ENCODE measurements at regions not wholly inside any gene's neighbourhood (a gene's known extent, or its start where the extent isn't known, plus 50 kb on each side); places are given as distances from the start of the nearest gene placed in this dataset.
"Not testable (repeated sequence)": the region's sequence is repeated elsewhere in the genome, so short reads cannot be mapped to it uniquely, and the experiment has no call there.

- TF ChIP-seq EZH2phosphoT487 (IDR thresholded peaks at IDR 0.05; ENCODE audit: low read depth) = no peak
- no peak for TF ChIP-seq CTCF (IDR thresholded peaks at IDR 0.05; ENCODE audit: low read depth, low read length)
- no peak overlapping the region for H3K27ac ChIP-seq (ENCODE audit: low read length)
- no peaks in the 10 kb centered on the region for H3K4me1 ChIP-seq (ENCODE audit: low read length)
- H4K20me1 ChIP-seq (ENCODE audit: insufficient read depth, low read length) = no peaks in the 10 kb centered on the region
- no peak overlapping the region for H2AFZ ChIP-seq (ENCODE audit: low read depth, low read length)
- H3K9ac ChIP-seq (ENCODE audit: low read length) = no peak overlapping the region
- H3K27me3 ChIP-seq (ENCODE audit: low read depth, low read length) = no peaks in the 10 kb centered on the region
- H3K36me3 ChIP-seq (replicated peaks; ENCODE audit: low read depth, low read length) = no peaks in the 10 kb centered on the region
- no peaks in the 10 kb centered on the region for H3K9me3 ChIP-seq (ENCODE audit: insufficient read depth, low read length)
- no peaks in the 10 kb centered on the region for H3K79me2 ChIP-seq (ENCODE audit: low read length)
- H3K4me3 ChIP-seq (ENCODE audit: low read length) = no peak overlapping the region
- H3K4me2 ChIP-seq (ENCODE audit: low read length) = no peak overlapping the region
Measured at GRCh38 chrX:101744085-101744484, 84.4 kb upstream of the ARMCX2 start.

GRCh38 chrX:101740642-101741041, 81.0 kb upstream of the ARMCX2 start:
- H3K27me3 ChIP-seq (ENCODE audit: low read depth, low read length) = no peaks in the 10 kb centered on the region
- no peak overlapping the region for H3K27ac ChIP-seq (ENCODE audit: low read length)
- no peak overlapping the region for H3K4me2 ChIP-seq (ENCODE audit: low read length)

GRCh38 chrX:101738867-101739266, 79.2 kb upstream of the ARMCX2 start:
- H4K20me1 ChIP-seq (ENCODE audit: insufficient read depth, low read length); H3K9me3 ChIP-seq (ENCODE audit: insufficient read depth, low read length); H3K4me2 ChIP-seq (ENCODE audit: low read length); H3K4me3 ChIP-seq (ENCODE audit: low read length); H3K27ac ChIP-seq (ENCODE audit: low read length); H3K36me3 ChIP-seq (replicated peaks; ENCODE audit: low read depth, low read length); H2AFZ ChIP-seq (ENCODE audit: low read depth, low read length); H3K9ac ChIP-seq (ENCODE audit: low read length); H3K79me2 ChIP-seq (ENCODE audit: low read length); H3K4me1 ChIP-seq (ENCODE audit: low read length); H3K27me3 ChIP-seq (ENCODE audit: low read depth, low read length): not testable (repeated sequence)

More at GRCh38 chrX:101740642-101741041, 81.0 kb upstream of the ARMCX2 start:
- Histone ChIP-seq H4K20me1 (ENCODE audit: insufficient read depth, low read length) (no peaks in the 10 kb centered on the region), H2AFZ (ENCODE audit: low read depth, low read length) (no peak overlapping the region), H3K4me3 (ENCODE audit: low read length) (no peak overlapping the region), H3K9ac (ENCODE audit: low read length) (no peak overlapping the region), H3K79me2 (ENCODE audit: low read length) (no peaks in the 10 kb centered on the region), H3K4me1 (ENCODE audit: low read length) (no peaks in the 10 kb centered on the region), H3K36me3 (replicated peaks; ENCODE audit: low read depth, low read length) (no peaks in the 10 kb centered on the region), H3K9me3 (ENCODE audit: insufficient read depth, low read length) (no peaks in the 10 kb centered on the region)
- no peak for TF ChIP-seq EZH2phosphoT487 (IDR thresholded peaks at IDR 0.05; ENCODE audit: low read depth)
- no peak for TF ChIP-seq CTCF (IDR thresholded peaks at IDR 0.05; ENCODE audit: low read depth, low read length)

- not testable (repeated sequence) for H3K4me1 ChIP-seq (ENCODE audit: low read length); H3K27ac ChIP-seq (ENCODE audit: low read length); H3K9me3 ChIP-seq (ENCODE audit: insufficient read depth, low read length); H2AFZ ChIP-seq (ENCODE audit: low read depth, low read length); H4K20me1 ChIP-seq (ENCODE audit: insufficient read depth, low read length); H3K36me3 ChIP-seq (replicated peaks; ENCODE audit: low read depth, low read length); H3K4me2 ChIP-seq (ENCODE audit: low read length); H3K79me2 ChIP-seq (ENCODE audit: low read length); H3K27me3 ChIP-seq (ENCODE audit: low read depth, low read length); H3K4me3 ChIP-seq (ENCODE audit: low read length); H3K9ac ChIP-seq (ENCODE audit: low read length)
Measured at GRCh38 chrX:101738411-101738810, 78.8 kb upstream of the ARMCX2 start.

- Histone ChIP-seq H3K27ac (ENCODE audit: low read length) (no peak overlapping the region), H3K4me1 (ENCODE audit: low read length) (no peaks in the 10 kb centered on the region), H4K20me1 (ENCODE audit: insufficient read depth, low read length) (no peaks in the 10 kb centered on the region), H3K9ac (ENCODE audit: low read length) (no peak overlapping the region), H3K36me3 (replicated peaks; ENCODE audit: low read depth, low read length) (no peaks in the 10 kb centered on the region), H3K79me2 (ENCODE audit: low read length) (no peaks in the 10 kb centered on the region), H3K4me2 (ENCODE audit: low read length) (no peak overlapping the region), H3K9me3 (ENCODE audit: insufficient read depth, low read length) (no peaks in the 10 kb centered on the region), H2AFZ (ENCODE audit: low read depth, low read length) (no peak overlapping the region), H3K4me3 (ENCODE audit: low read length) (no peak overlapping the region), H3K27me3 (ENCODE audit: low read depth, low read length) (no peaks in the 10 kb centered on the region)
- no peak for TF ChIP-seq EZH2phosphoT487 (IDR thresholded peaks at IDR 0.05; ENCODE audit: low read depth)
- no peak for TF ChIP-seq CTCF (IDR thresholded peaks at IDR 0.05; ENCODE audit: low read depth, low read length)
Measured at GRCh38 chrX:101736651-101737050, 77.0 kb upstream of the ARMCX2 start.
